Subcutaneous abdominal adipose tissue (tissue), 5 donors: ENCODE measurements at regions not wholly inside any gene's neighbourhood (a gene's known extent, or its start where the extent isn't known, plus 50 kb on each side); places are given as distances from the start of the nearest gene placed in this dataset.
"Not testable (repeated sequence)": the region's sequence is repeated elsewhere in the genome, so short reads cannot be mapped to it uniquely, and the experiment has no call there.

Experiments used
- H3K27ac ChIP-seq: one replicate; pipeline ENCODE4 v1.7.0; 2013; ENCODE audit warnings: low read depth, mild to moderate bottlenecking, inconsistent platforms, low read length, moderate library complexity
- H3K27me3 ChIP-seq, 5 donors: one replicate each; pipeline ENCODE4 v1.7.0; 2013; ENCODE audit warnings: low read length in 5 of 5, inconsistent platforms in 1 of 5; ENCODE audit not compliant: control insufficient read depth in 5 of 5, insufficient read depth in 4 of 5
- H3K36me3 ChIP-seq, 5 donors: one replicate each; pipeline ENCODE4 v1.7.0; 2013; ENCODE audit warnings: low read length in 5 of 5; ENCODE audit not compliant: control insufficient read depth in 5 of 5, insufficient read depth in 5 of 5
- H3K4me1 ChIP-seq, 5 donors: one replicate each; pipeline ENCODE4 v1.7.0; 2013; ENCODE audit warnings: low read length in 5 of 5, mild to moderate bottlenecking in 3 of 5, moderate library complexity in 1 of 5; ENCODE audit not compliant: control insufficient read depth in 5 of 5, insufficient read depth in 5 of 5
- H3K4me3 ChIP-seq, 5 donors: one replicate each; pipeline ENCODE4 v1.7.0; 2013; ENCODE audit warnings: low read length in 5 of 5, low read depth in 1 of 5
- H3K9ac ChIP-seq, 5 donors: one replicate each; pipeline ENCODE4 v1.7.0; 2013; ENCODE audit warnings: low read length in 5 of 5, mild to moderate bottlenecking in 4 of 5, moderate library complexity in 3 of 5
- H3K9me3 ChIP-seq, 5 donors: one replicate each; pipeline ENCODE4 v1.7.0; 2013; ENCODE audit warnings: low read length in 5 of 5; ENCODE audit not compliant: control insufficient read depth in 5 of 5
- donor health status: healthy.
- donor health status: healthy.
- donor health status: healthy.
- donor health status: healthy.
- donor health status: healthy.

GRCh38 chr2:8440029-8440778 is 241.7 kb upstream of the ID2 start:
- no peaks in the 10 kb centered on the region for H3K36me3 ChIP-seq
- H3K27ac ChIP-seq: no peak overlapping the region
- H3K4me3 ChIP-seq: no peak overlapping the region
- no peaks in the 10 kb centered on the region for H3K9me3 ChIP-seq
- H3K9ac ChIP-seq: no peak overlapping the region
- no peaks in the 10 kb centered on the region for H3K27me3 ChIP-seq
- peaks cover 0 to 9% (median 5%) of the 10 kb centered on the region in 5 donors for H3K4me1 ChIP-seq

GRCh38 chr2:8441371-8441770 is 240.5 kb upstream of the ID2 start:
- Histone ChIP-seq H3K36me3 (no peaks in the 10 kb centered on the region), H3K27me3 (no peaks in the 10 kb centered on the region), H3K4me3 (no peak overlapping the region), H3K4me1 (peaks cover 0 to 7% (median 5%) of the 10 kb centered on the region in 5 donors), H3K9me3 (no peaks in the 10 kb centered on the region), H3K27ac (no peak overlapping the region), H3K9ac (no peak overlapping the region)

GRCh38 chr2:8441986-8442385 is 239.9 kb upstream of the ID2 start:
- no peak overlapping the region for H3K9ac ChIP-seq
- no peaks in the 10 kb centered on the region for H3K27me3 ChIP-seq
- no peak overlapping the region for H3K4me3 ChIP-seq
- H3K36me3 ChIP-seq: no peaks in the 10 kb centered on the region
- H3K9me3 ChIP-seq: no peaks in the 10 kb centered on the region
- peaks cover 0 to 7% (median 5%) of the 10 kb centered on the region in 5 donors for H3K4me1 ChIP-seq
- no peak overlapping the region for H3K27ac ChIP-seq

GRCh38 chr2:8442833-8443486 is 238.9 kb upstream of the ID2 start:
- no peak overlapping the region for H3K27ac ChIP-seq
- H3K4me3 ChIP-seq: no peak overlapping the region
- H3K4me1 ChIP-seq: peaks cover 0 to 7% (median 5%) of the 10 kb centered on the region in 5 donors
- no peaks in the 10 kb centered on the region for H3K36me3 ChIP-seq
- no peaks in the 10 kb centered on the region for H3K9me3 ChIP-seq
- H3K9ac ChIP-seq: no peak overlapping the region
- no peaks in the 10 kb centered on the region for H3K27me3 ChIP-seq

- no peaks in the 10 kb centered on the region for H3K36me3 ChIP-seq
- H3K27me3 ChIP-seq: no peaks in the 10 kb centered on the region
- H3K4me1 ChIP-seq: no peaks in the 10 kb centered on the region
- H3K9ac ChIP-seq: no peak overlapping the region
- no peak overlapping the region for H3K27ac ChIP-seq
- no peak overlapping the region for H3K4me3 ChIP-seq
- H3K9me3 ChIP-seq: no peaks in the 10 kb centered on the region
These were observed 236.3 kb upstream of the ID2 start for GRCh38 chr2:8445580-8445979.

GRCh38 chr2:8446751-8447150 is 235.1 kb upstream of the ID2 start:
- not testable (repeated sequence) for H3K27ac ChIP-seq, H3K36me3 ChIP-seq, H3K27me3 ChIP-seq, H3K9ac ChIP-seq, H3K9me3 ChIP-seq, H3K4me1 ChIP-seq, H3K4me3 ChIP-seq

- no peaks in the 10 kb centered on the region for H3K9me3 ChIP-seq
These were observed 234.1 kb upstream of the ID2 start for GRCh38 chr2:8447610-8448221.

GRCh38 chr2:8448824-8449556 is 232.9 kb upstream of the ID2 start:
- Histone ChIP-seq H3K9ac (no peak overlapping the region), H3K27ac (no peak overlapping the region), H3K36me3 (no peaks in the 10 kb centered on the region), H3K4me1 (no peaks in the 10 kb centered on the region), H3K4me3 (no peak overlapping the region), H3K9me3 (no peaks in the 10 kb centered on the region), H3K27me3 (no peaks in the 10 kb centered on the region)

More at GRCh38 chr2:8447610-8448221, 234.1 kb upstream of the ID2 start:
- H3K27me3 ChIP-seq: no peaks in the 10 kb centered on the region
- no peak overlapping the region for H3K27ac ChIP-seq
- no peaks in the 10 kb centered on the region for H3K36me3 ChIP-seq
- H3K9ac ChIP-seq: no peak overlapping the region
- no peaks in the 10 kb centered on the region for H3K4me1 ChIP-seq
- H3K4me3 ChIP-seq: no peak overlapping the region

GRCh38 chr2:8451273-8451672 is 230.6 kb upstream of the ID2 start:
- peaks cover 0 to 3% (median 0%) of the 10 kb centered on the region in 5 donors for H3K27me3 ChIP-seq
- H3K4me3 ChIP-seq: no peak overlapping the region
- no peak overlapping the region for H3K9ac ChIP-seq
- H3K27ac ChIP-seq: no peak overlapping the region
- peaks cover 0 to 6% (median 4%) of the 10 kb centered on the region in 5 donors for H3K4me1 ChIP-seq
- no peaks in the 10 kb centered on the region for H3K9me3 ChIP-seq
- no peaks in the 10 kb centered on the region for H3K36me3 ChIP-seq

- Histone ChIP-seq H3K27ac (no peak overlapping the region), H3K4me3 (no peak overlapping the region), H3K9me3 (no peaks in the 10 kb centered on the region), H3K9ac (no peak overlapping the region), H3K27me3 (peaks cover 0 to 7% (median 3%) of the 10 kb centered on the region in 5 donors), H3K36me3 (no peaks in the 10 kb centered on the region), H3K4me1 (peaks cover 0 to 13% (median 11%) of the 10 kb centered on the region in 5 donors)
These were observed 229.6 kb upstream of the ID2 start for GRCh38 chr2:8452296-8452695.
